GM18873 (cell line): ENCODE measurements at regions not wholly inside any gene's neighbourhood (a gene's known extent, or its start where the extent isn't known, plus 50 kb on each side); places are given as distances from the start of the nearest gene placed in this dataset.

ENCODE experiments used
- ATAC-seq: cut with Tn5 transposase; IDR thresholded peaks from one replicate; pipeline ENCODE4 v1.9.1; 2021; ENCODE audit warnings: mild to moderate bottlenecking, moderate library complexity, moderate number of reproducible peaks; ENCODE audit not compliant: unreplicated experiment, low FRiP score

DNA sequence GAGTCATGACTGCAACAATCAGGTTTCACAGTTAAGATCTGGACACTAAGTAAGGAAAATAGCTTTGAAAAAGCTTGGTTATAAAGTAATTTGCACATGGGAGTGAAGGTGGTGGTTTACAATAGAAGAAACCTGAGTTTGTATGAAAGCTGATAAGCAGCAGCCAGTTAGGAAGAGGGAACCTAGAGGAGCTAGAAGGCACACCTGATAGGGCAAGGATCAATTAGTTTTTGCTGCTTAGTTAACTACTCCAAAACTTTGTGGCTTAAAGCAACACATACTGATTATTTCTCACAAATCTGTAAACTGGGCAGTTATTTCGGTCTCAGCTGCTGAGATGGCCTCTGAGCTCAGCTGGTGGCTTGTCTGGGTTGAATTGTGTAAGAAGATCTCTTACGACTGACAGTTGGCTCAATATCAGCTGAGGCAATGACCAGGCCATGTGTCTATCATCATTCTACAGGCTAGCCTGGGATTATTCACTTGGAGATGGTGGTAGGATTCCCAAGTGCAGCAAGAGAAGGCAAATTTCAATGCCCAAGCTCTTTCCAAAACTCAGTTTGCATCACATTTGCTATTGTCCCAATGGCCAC lies 255.0 kb upstream of the PITX2 start:
- no peak for ATAC-seq

GRCh38 chr4:110878413-110878812 lies 255.5 kb upstream of the PITX2 start:
- ATAC-seq, result no peak

DNA sequence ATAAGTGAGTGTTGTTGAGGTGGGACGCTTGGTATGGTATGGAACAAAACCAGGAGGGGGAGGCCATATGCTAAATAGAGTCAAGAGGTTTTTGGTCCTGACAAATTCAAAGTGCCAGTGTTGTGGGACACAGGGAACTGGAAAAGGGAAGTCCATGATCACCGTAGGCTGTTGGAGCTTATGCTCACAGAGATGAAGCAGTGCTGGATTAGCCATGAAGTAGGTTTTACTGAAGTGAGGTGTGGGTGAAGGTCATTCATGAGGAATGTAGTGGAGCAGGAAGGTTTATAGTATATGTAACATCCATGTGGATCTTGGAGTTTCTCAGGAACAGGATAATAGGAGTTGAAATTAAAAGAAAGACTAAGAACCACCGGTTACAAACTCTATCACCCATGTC lies 256.1 kb upstream of the PITX2 start:
- no peak for ATAC-seq

DNA sequence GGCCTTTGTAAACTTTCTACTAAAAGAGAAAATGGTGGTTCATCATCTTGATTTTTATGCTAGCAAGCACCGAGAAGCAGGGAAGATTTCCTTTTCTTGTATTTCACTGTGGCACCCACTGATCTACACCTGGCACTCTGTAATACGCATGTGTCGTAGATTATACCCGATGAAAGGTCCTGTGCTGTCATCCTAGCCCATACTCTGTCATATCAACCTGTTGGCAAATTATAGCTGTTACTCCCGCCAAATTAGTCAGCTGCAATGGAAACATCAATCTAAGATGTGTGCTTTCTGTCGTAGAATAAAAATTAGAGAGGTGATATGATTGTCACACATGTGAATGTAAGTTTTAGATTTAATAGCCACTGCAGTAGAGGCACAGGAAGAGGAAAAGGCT lies 263.4 kb upstream of the PITX2 start:
- no peak for ATAC-seq

GRCh38 chr4:110886856-110887255 lies 264.0 kb upstream of the PITX2 start:
- no peak for ATAC-seq

DNA sequence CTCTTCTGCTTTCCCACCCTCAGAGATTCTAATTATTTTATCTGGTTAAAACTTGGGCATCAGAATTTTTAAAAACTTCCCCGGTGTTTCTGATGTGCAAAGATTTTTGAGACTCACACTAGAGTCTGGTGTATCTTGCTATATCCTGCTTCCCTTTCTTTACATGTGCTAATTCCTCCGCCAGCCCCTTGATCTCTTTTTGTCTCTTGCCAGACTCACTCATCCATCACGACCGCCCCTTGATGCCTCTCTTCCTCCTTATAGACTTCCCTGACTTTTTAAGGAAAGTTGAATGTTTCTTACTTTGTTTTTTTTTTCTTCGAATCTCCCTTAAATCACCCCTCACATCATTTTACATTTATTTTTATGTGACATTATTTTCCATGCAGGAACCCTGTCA lies 274.9 kb upstream of the PITX2 start:
- no peak for ATAC-seq

GRCh38 chr4:110898290-110898689 lies 275.4 kb upstream of the PITX2 start:
- ATAC-seq, result peak; percentile 59

DNA sequence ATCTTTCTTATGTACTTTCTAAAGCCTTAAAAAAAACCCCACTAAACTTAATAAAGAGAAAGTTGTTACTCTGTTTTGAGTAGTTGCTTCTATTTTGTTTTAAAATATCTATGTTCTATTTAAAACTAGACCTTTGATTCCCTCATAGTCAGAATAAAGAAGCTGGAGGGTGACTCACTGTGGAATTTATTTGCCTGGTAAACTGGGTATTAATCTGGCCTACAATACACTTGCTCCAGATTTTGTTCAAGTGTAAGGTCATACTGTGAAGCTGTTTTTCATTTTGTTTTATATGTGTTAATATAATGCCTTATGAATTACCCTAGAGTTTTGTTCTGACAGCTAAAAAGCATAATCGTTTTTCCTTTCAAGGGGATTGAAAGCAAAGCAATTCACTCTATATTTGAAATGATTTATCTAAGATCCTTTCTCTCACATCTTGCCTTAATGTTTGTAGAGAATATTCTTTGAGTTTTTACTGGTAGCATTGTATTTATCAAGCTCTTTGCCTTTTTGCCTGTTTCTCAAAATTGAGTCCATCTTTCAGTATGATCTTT lies 277.4 kb upstream of the PITX2 start:
- no peak for ATAC-seq

DNA sequence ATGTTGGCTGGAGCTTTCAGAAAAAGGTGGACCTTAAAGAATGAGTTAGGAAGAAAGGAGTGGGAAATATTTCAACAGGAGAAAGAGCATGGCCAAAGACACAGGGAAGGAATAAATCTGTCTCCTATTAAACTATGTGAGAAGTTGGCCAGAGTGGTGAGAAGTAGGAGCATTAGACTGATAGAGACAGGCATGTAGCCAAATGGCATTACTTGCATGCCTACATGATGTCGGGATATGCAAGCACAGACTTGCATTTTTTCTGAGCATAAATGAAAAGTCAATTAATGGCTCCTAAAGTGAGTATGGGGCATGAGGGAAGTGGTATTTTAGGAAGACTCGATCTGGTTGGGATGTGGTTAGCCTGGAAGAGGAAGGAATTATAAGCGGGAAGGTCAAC lies 279.6 kb upstream of the PITX2 start:
- ATAC-seq, result no peak

DNA sequence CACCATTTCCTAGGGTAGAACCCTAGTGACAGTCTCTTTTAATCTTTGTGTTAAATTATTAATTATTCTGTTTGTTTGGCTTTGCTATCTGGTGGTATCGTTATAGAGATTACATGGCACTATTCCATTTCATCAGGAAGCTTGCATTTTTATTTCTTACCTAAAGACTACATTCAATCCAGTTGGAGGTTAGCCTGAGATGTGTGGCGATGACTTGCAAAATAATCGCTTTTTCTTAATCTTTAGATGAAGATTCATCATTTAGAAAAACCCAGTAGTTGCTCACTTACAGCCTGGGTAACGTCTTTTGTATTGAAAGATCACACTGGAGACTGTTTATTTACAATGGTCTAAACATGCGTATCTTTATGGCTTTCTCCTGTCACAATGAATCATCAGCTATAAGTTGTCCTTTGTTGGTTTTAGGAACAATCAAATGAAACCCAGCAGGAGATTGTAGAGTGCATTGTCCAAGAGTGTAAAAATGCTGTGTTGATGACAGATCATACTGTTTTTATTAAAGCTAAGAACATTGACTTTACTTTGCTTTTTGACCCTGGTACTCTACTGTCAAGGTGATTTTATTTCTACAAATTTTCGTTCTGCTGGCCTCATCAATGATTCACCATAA lies 281.7 kb upstream of the PITX2 start:
- no peak for ATAC-seq

- ATAC-seq, result no peak
These were observed 282.5 kb upstream of the PITX2 start for GRCh38 chr4:110905367-110905766.

DNA sequence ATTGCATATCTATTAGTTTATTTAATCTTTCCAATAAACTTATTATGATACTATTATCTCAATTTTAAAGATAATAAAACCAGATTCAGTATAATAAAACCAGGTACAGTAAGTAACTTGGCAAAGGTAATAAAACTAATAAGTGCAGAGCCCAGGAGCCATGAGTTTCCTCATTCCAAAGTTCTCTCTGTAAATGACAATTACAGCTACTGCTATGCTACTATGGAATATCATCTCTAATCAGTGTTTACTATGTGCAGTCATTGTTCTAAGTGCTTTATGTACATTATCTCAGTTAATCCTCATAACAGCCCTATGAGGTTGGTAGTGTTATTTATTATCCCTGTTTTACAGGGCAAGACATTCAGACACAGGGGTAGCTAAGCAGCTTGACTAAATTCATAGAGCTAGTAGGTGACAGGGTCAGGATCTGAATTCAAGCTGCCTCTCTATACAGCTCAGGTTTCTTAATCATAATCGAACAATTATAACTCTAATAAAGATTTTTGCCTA lies 285.0 kb upstream of the PITX2 start:
- no peak for ATAC-seq

GRCh38 chr4:110914791-110915190 lies 291.9 kb upstream of the PITX2 start:
- no peak for ATAC-seq

DNA sequence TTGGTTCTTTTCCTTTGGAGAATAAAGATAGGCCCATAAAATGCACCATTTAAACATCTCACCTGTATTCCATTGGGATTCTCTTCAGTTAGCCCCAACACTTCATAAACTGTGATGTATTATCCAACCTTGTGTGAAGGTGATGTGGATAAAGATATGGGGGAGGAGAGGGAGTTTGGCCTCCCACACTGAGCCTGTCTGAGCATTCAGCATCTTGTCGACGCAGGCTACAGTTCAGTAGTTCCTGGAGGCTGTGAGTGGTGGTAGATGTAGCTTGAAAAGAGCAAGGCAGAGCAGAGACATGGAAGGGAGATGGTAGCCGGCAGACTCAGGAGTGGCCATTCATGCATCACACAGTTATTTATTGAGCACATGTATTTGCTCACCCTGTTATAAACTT lies 292.4 kb upstream of the PITX2 start:
- no peak for ATAC-seq

DNA sequence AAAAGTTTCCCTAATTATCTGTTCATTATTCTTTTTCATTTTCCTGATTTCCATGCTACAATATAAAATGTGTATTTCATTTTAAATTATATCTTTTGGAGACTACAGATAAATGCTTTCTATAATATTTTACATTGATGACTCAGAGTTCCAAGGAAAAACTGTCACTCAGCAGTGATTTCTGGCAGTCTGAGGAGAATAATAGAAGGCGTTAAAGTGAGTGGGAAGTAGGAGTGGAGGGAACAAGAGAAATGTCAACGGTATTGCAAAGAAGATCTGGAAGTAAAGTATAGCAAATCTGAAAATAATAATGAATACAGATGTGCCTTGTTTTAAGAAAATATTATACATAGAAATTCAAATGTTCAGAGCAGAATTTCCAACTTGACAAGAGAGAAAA lies 293.6 kb upstream of the PITX2 start:
- no peak for ATAC-seq

- no peak for ATAC-seq
These were observed 295.0 kb upstream of the PITX2 start for GRCh38 chr4:110917835-110918234.

DNA sequence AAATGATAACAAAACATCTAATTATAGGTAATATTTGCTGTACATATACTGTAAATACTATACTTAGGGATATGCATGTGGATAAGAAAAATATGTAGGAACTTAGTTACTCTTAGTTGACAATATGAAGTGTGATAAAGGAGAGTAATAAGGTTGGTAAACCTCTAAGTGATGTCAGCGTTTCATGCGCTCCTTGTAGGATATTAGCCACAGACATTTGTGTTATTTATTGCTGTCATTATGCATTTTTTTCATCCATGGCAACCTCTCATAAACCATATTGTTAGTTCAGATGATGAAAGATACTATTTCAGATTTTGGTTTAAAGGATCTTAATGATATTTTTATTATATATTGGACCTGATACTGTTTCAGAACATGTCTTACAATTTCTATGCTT lies 298.1 kb upstream of the PITX2 start:
- no peak for ATAC-seq

DNA sequence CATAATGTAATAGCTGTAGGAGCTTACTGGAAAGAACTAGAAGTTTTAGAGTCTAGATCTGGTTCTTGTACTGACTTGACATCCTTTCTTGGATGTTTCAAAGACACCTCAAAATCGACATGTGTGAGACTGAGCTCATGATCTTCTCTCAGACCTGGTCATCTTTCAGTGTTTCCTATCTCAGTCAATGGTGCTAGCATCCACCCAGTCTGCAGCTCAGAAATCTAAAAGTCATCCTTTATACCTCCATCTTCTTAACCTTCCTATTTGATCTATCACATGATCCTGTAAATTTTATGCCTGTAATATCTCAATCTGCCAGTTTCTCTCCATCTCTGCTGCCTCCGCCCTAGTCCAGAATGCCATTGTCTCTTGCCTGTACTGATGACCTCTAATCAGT lies 301.9 kb upstream of the PITX2 start:
- no peak for ATAC-seq

GRCh38 chr4:110926841-110927400 lies 304.0 kb upstream of the PITX2 start:
- ATAC-seq, result no peak

GRCh38 chr4:110933341-110933740 lies 310.5 kb upstream of the PITX2 start:
- ATAC-seq, result no peak

- no peak for ATAC-seq
These were observed 321.6 kb upstream of the PITX2 start for GRCh38 chr4:110944501-110944900.

- no peak for ATAC-seq
These were observed 322.7 kb upstream of the PITX2 start for GRCh38 chr4:110945600-110945999.
